Ovary (tissue), 7 donors: ENCODE measurements at regions not wholly inside any gene's neighbourhood (a gene's known extent, or its start where the extent isn't known, plus 50 kb on each side); places are given as distances from the start of the nearest gene placed in this dataset.

Experiments used
- DNase-seq, 5 donors: peaks; one replicate each; pipeline ENCODE4 v3.0.0-alpha.2; 2019 to 2020
- H3K27ac ChIP-seq, 2 donors: fragments of 200-600 bp; one replicate each; pipeline versions ENCODE4 v1.5.1 to v1.8.0; 2019 to 2022
- H3K27me3 ChIP-seq: fragments of 200-600 bp; one replicate; pipeline ENCODE4 v1.8.0; 2022
- H3K36me3 ChIP-seq: fragments of 200-600 bp; sonication (generic); one replicate; pipeline ENCODE4 v1.5.1; 2019
- H3K4me1 ChIP-seq: one replicate; pipeline ENCODE4 v1.8.1; 2013; ENCODE audit warnings: mild to moderate bottlenecking, moderate library complexity; ENCODE audit not compliant: insufficient read depth
- H3K4me3 ChIP-seq: fragments of 200-600 bp; sonication (generic); one replicate; pipeline ENCODE4 v1.5.1; 2017
- H3K9me3 ChIP-seq, 2 donors: fragments of 200-600 bp in 1 of 2; sonication (generic) in 1 of 2; one replicate each; pipeline versions ENCODE4 v1.5.1 to v1.8.1; 2013 to 2019; ENCODE audit warnings: mild to moderate bottlenecking in 1 of 2, moderate library complexity in 1 of 2
- CTCF ChIP-seq, 3 donors: fragments of 450-650 bp in 2 of 3; fragments of 200-600 bp in 1 of 3; IDR thresholded peaks; one replicate each; pipeline versions ENCODE4 v1.5.1 to v1.8.0; 2016 to 2022; ENCODE audit warnings: antibody characterized with exemption in 3 of 3, mild to moderate bottlenecking in 1 of 3
- EP300 ChIP-seq: sonication (generic); formaldehyde crosslinking; IDR thresholded peaks from one replicate; pipeline ENCODE4 v1.6.1; 2017; ENCODE audit warnings: antibody characterized with exemption
- POLR2A ChIP-seq: fragments of 450-650 bp; IDR thresholded peaks from one replicate; pipeline ENCODE4 v1.6.1; 2017; ENCODE audit warnings: antibody characterized with exemption, mild to moderate bottlenecking, moderate library complexity
- WGBS, 3 donors: extraction: QIAGEN DNeasy Blood & Tissue Kit in 1 of 3; methylation state at CpG; one replicate each; pipeline versions ENCODE4 v1.1.5 to v1.1.7; 2013 to 2017; 5-methylcytosine and 5-hydroxymethylcytosine counted together
- intact Hi-C, 4 donors: fragments of 100-400 bp; cut with DNase I; formaldehyde crosslinking; loops; one replicate each; pipeline versions ENCODE4 v1.11.0 to v1.15.1; 2022 to 2023
- donor health status: DM: no; HTN: no; CAD: no; lungs with moderate emphysema.
- donor health status: DM: no; HTN: no; CAD: no.
- donor health status: Bipolar disorder and iron deficiency.
- donor health status: DM: no; HTN: no; CAD: no.
- donor health status: DM: yes; HTN: yes; CAD: no.

GRCh38 chr1:199071080-199071479 lies 432.2 kb downstream of the PTPRC start:
- TF ChIP-seq CTCF (IDR thresholded peaks at IDR 0.05) (no peak), EP300 (no peak), POLR2A (no peak)
- H3K4me3 ChIP-seq: no peak overlapping the region
- intact Hi-C loops: no loop called here
- no peaks in the 10 kb centered on the region for H3K4me1 ChIP-seq
- no peaks in the 10 kb centered on the region for H3K36me3 ChIP-seq
- H3K27ac ChIP-seq: no peak overlapping the region
- 67 to 95% (median 94%) methylated on average over 2 of the region's 2 CpGs for WGBS, 3 donors
- no peak for DNase-seq
- no peaks in the 10 kb centered on the region for H3K27me3 ChIP-seq
- H3K9me3 ChIP-seq: no peaks in the 10 kb centered on the region

- intact Hi-C loops: no loop called here
- DNase-seq: no peak
- TF ChIP-seq POLR2A (no peak), EP300 (no peak), CTCF (IDR thresholded peaks at IDR 0.05) (no peak)
- Histone ChIP-seq H3K4me1 (no peaks in the 10 kb centered on the region), H3K27ac (no peak overlapping the region), H3K27me3 (no peaks in the 10 kb centered on the region), H3K36me3 (no peaks in the 10 kb centered on the region), H3K9me3 (no peaks in the 10 kb centered on the region), H3K4me3 (no peak overlapping the region)
- 79 to 100% (median 95%) methylated on average over 1 of the region's 1 CpG for WGBS, 3 donors
These were observed 434.3 kb downstream of the PTPRC start for GRCh38 chr1:199073166-199073565.

DNA sequence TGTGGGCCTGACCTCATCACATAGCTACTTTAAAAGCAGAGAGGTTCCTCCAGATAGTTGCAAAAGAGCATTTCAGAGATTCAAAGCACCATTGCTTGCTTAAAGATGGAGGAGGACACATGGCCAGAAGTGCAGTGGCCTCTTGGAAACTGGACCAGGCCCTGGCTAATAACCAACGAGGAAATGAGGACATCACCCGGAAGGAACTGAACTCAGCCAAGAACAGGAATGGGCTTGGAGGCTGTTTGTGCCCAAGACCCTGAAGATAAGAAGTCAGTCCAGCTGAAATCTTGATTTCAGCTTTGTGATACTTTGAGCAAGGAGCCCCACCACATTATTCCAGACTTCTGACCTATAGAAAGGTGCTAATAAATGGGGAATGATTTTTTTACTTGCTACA lies 437.0 kb downstream of the PTPRC start:
- WGBS, 3 donors: 76 to 86% (median 78%) methylated on average over 2 of the region's 2 CpGs

DNA sequence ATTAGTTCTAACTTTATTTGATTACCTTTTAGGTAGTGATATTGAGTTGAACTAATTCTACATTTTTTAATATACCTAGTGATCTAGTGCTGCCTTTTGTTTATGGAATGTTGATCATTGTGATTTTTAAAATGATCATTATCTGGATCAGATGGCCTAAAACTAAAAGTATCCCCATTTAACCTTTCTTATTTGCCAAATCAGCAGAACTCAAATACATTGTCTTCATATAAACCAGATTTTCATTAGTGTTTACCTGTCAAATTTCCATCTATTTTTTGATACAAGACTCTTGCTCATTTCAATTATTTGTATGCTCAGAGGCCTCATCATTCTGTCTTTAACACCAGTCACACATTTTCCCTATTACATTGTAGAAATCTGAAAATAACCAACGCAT lies 441.2 kb downstream of the PTPRC start:
- Histone ChIP-seq H3K36me3 (no peaks in the 10 kb centered on the region), H3K27ac (no peak overlapping the region), H3K9me3 (no peaks in the 10 kb centered on the region), H3K4me3 (no peak overlapping the region), H3K27me3 (no peaks in the 10 kb centered on the region), H3K4me1 (no peaks in the 10 kb centered on the region)
- intact Hi-C loops: no loop called here
- TF ChIP-seq POLR2A: no peak
- TF ChIP-seq CTCF (IDR thresholded peaks at IDR 0.05): no peak
- no peak for TF ChIP-seq EP300
- 92 to 95% (median 94%) methylated on average over 1 of the region's 1 CpG for WGBS, 3 donors
- DNase-seq: no peak

More for the DNA sequence above, 437.0 kb downstream of the PTPRC start:
- intact Hi-C loops: no loop called here
- TF ChIP-seq EP300 (no peak), POLR2A (no peak), CTCF (IDR thresholded peaks at IDR 0.05) (no peak)
- Histone ChIP-seq H3K36me3 (no peaks in the 10 kb centered on the region), H3K4me1 (no peaks in the 10 kb centered on the region), H3K4me3 (no peak overlapping the region), H3K27me3 (no peaks in the 10 kb centered on the region), H3K9me3 (no peaks in the 10 kb centered on the region), H3K27ac (no peak overlapping the region)
- no peak for DNase-seq

- Histone ChIP-seq H3K4me3 (no peak overlapping the region), H3K27me3 (no peaks in the 10 kb centered on the region), H3K4me1 (no peaks in the 10 kb centered on the region), H3K9me3 (no peaks in the 10 kb centered on the region), H3K36me3 (no peaks in the 10 kb centered on the region), H3K27ac (no peak overlapping the region)
- no peak for DNase-seq
- TF ChIP-seq EP300: no peak
- TF ChIP-seq POLR2A: no peak
- TF ChIP-seq CTCF (IDR thresholded peaks at IDR 0.05): no peak
- intact Hi-C loops: no loop called here
These were observed 442.9 kb downstream of the PTPRC start for GRCh38 chr1:199081739-199082138.
